ENCODE measurements at regions not wholly inside any gene's neighbourhood (a gene's known extent, or its start where the extent isn't known, plus 50 kb on each side); places are given as distances from the start of the nearest gene placed in this dataset.

GRCh38 chr12:78406828-78407227, 457.7 kb upstream of the SYT1 start:
- DNase-seq: no peak

DNA sequence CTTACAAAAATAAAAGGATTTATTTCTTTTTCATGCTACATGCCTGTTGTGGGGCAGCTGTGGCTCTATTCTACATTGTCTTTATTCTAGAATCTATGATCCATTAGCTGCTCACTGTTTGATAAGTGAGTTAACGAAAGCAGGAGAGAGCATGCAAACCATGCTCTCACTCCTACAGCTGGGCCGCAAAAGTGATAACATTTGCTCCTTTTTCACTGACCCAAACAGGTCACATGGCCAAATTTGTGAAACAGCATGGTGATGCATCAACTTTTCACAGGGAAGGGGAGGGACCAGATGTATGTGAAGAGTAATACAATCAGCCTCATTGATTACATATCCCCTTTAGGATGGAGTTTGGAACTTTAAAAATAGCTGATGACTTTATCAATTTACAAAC, 456.9 kb upstream of the SYT1 start:
- no peak for DNase-seq

GRCh38 chr12:78414071-78414470, 450.5 kb upstream of the SYT1 start:
- no peak for DNase-seq

- no peak for DNase-seq
These were observed 445.7 kb upstream of the SYT1 start for GRCh38 chr12:78418919-78419318.

DNA sequence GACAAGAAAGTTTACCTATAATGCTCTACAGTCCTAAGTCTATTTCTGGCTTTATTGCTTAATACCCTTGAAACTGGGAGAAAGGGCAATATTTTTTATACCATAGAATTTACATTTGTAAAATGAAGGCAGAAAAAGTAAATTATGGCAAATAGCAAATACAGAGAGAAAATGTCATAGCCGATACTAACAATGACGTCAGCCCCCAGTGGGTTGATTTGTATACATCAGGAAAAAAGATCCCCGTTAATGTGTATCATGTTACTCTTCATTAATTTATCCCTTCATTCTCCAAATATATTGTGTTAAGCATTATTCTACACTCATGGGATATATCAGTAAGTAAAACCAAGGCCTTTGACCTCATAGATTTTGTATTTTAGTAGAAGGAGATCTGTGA, 445.1 kb upstream of the SYT1 start:
- no peak for DNase-seq

GRCh38 chr12:78420991-78421390, 443.6 kb upstream of the SYT1 start:
- DNase-seq: no peak

DNA sequence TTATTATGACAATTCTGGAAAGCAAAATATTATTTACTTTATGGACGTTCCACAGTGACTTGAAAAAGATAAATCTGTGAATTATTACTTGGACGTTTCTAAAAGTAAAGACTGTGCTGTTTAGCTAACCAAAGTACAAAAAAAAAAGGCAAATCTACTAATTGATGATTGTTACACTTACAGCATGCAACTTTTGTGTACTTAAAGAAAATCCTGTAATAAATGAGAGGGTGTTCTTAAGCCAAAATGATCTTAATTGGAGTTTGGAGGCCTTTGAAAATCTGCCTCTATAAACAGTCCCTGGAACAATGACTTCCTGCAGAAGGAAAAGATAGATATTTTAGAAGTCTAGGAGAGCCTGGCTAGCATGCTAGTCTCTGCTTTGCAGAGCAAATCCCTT, 434.0 kb upstream of the SYT1 start:
- DNase-seq: no peak

GRCh38 chr12:78431931-78432330, 432.6 kb upstream of the SYT1 start:
- DNase-seq: no peak

GRCh38 chr12:78439666-78440065, 424.9 kb upstream of the SYT1 start:
- DNase-seq: no peak

DNA sequence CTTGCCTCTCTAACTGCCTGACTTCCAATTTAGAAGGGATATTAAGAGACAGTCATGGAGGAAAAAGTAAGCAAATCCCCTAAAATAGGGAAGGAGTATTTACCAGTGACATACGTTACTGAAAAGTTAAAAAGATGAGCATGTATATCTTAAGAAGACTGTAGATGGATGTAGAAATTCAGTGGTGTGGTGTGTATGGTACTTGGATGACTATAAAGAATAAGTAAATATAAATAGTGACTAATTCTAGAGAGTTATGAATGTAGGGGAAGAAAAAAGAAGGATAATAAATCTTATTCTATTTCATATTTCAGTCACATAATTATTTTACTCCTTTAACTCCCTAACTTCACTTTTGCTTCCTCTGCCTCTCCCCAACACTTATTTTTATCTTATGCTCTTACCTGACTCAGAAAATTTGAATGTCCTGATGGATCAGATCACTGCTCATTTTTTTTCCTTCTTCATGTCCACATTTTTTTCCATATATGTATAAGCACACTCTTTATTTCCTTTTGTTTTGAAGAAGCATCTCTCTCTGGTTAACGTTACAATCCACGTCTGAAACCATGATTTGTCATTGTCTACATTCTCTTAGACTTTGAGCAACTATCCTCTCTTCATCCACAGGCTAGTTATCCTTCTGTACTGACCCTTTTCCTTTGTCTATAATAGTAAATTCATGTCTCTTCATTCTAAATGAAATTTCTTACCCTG, 422.7 kb upstream of the SYT1 start:
- DNase-seq: no peak

DNA sequence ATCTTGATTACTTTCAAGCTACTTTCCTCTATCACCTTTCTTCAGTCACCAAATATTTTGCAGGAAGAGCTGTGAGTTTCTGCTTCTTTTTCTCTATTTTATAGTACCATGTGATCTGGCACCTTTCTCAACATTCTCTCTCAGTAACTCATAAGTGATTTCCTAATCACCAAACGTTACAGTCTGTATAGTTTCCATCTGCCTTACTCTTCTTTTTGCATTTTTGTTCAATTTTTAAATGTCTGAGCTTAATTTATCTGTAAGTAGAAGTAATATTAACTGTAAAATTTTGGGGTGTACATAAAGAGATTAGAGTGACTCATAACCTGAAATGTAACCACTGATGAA, 422.1 kb upstream of the SYT1 start:
- DNase-seq: no peak

GRCh38 chr12:78446555-78446954, 418.0 kb upstream of the SYT1 start:
- DNase-seq: no peak

GRCh38 chr12:78447373-78447772, 417.2 kb upstream of the SYT1 start:
- DNase-seq: no peak

DNA sequence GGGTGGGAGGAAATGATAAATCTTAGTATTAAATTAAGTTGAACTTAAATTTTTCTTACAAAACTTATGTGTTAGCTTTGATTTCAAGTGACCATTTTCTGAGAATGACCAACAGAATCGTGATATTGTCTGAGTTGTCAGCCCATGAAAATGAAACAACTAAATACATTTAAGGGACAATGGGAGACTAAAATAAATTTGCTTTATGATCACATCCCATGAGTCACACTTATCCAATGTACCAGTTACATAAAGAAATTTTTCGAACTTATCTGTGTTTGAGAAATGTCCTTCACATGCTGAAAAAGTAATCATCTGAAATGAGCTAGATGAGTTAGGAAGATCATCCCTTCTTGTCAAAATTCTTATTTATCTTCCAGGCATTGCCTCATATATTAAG, 415.9 kb upstream of the SYT1 start:
- no peak for DNase-seq

- no peak for DNase-seq
These were observed 408.6 kb upstream of the SYT1 start for GRCh38 chr12:78455991-78456390.

GRCh38 chr12:78457938-78458337, 406.6 kb upstream of the SYT1 start:
- DNase-seq: no peak

DNA sequence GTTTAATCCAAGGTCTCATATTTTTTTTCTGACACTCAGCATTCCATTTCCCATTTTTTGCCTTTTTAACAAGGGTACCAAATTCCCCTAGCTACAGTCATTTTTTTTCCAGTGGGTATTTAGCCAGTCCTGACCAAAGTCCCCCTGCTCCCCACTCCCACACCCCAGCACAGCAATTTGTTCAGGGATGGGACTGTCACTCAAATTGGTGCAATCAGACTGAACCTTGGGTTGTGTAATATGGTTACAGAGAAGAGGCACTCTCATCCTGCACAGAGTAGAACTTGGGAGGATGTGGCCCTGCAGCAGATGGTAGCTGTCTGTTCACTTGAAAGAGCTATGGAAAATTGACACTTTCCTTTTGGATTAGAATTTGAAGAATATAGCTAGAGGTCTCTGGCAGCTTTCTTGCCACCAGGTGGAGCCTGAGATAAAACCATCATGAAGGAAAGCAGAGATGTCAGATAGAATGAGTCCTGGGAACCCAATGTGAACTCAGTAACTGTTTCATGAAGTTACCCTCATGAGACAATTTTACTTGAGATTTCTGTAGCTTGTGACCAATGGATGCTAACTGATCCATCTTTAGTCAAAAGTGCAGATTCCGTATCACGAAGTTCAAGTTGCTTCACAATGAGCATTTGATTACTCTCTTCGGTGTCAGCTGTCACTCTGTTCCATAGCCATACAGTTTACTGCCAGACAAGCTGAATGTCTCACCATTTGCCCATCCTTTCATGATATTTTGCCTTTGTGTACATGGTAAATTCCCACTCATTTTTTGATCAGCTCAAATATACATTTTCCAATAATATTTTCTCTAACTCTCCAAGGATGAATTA, 394.0 kb upstream of the SYT1 start:
- DNase-seq: no peak

GRCh38 chr12:78473136-78473535, 391.4 kb upstream of the SYT1 start:
- no peak for DNase-seq

DNA sequence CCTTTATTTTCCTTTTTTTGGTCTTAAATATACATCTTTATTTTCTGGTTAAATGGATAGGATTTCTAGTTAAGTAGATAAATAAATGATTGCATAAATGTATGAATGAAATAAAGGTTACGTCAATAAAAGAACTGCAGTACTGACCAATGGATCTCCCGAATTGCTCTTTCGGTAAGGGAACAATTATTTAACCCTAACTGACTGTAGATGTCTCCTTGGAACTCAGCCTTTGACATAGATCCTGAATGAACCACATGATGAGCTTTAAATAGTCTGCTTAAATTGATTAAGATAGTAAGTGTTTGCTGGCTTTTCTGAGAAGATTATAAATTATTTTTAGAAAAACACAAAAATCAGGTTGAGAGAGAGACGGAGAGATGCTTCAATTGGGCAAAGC, 391.0 kb upstream of the SYT1 start:
- DNase-seq: no peak

- no peak for DNase-seq
These were observed 380.7 kb upstream of the SYT1 start for GRCh38 chr12:78483767-78484315.

DNA sequence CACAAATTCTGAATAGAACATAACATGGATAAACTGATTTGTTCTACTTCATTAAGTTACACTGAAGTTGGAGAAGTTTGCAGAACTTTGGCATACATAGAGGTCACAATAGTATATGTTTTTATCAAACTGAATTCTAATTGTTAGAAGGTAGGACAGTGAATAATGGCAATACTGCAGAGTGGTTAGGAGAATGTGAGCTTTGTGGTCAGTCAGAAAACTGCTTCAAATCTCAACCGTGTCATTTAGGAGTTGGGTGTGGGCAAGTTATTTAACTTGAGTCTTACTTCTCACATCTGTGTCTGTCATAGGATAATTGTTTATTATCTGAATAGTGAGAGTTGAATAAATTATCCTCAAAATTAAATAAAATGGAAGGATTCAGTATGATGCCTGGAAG, 374.6 kb upstream of the SYT1 start:
- no peak for DNase-seq

GRCh38 chr12:78490861-78491260, 373.7 kb upstream of the SYT1 start:
- no peak for DNase-seq

- DNase-seq: no peak
These were observed 369.7 kb upstream of the SYT1 start for GRCh38 chr12:78494911-78495310.

DNA sequence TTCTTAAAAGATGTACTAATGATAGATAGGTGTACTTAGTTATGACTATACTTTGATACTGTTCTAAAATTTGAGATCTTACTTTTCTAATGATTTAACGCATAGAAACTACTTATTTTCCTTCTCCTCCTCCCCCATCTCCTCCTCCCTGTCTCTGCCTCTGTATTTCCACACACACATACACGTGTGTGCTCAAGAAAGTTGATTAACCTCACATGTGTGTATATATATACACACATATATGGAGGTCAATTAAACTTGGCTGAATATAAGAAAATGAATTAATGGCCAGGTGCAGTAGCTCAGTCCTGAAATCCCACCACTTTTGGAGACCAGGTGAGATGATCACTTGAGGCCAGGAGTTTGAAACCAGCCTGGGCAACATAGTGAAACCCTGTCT, 362.7 kb upstream of the SYT1 start:
- DNase-seq: no peak

Measured in occipital lobe (tissue), 1 donor.